ENCODE measurements at regions not wholly inside any gene's neighbourhood (a gene's known extent, or its start where the extent isn't known, plus 50 kb on each side); places are given as distances from the start of the nearest gene placed in this dataset.
"Not testable (repeated sequence)": the region's sequence is repeated elsewhere in the genome, so short reads cannot be mapped to it uniquely, and the experiment has no call there.

DNA sequence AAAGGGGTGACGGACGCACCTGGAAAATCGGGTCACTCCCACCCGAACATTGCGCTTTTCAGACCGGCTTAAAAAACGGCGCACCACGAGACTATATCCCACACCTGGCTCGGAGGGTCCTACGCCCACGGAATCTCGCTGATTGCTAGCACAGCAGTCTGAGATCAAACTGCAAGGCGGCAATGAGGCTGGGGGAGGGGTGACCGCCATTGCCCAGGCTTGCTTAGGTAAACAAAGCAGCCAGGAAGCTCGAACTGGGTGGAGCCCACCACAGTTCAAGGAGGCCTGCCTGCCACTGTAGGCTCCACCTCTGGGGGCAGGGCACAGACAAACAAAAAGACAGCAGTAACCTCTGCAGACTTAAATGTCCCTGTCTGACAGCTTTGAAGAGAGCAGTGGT, 342.0 kb upstream of the PKN2 start:
- TF ChIP-seq, protein P1, sequence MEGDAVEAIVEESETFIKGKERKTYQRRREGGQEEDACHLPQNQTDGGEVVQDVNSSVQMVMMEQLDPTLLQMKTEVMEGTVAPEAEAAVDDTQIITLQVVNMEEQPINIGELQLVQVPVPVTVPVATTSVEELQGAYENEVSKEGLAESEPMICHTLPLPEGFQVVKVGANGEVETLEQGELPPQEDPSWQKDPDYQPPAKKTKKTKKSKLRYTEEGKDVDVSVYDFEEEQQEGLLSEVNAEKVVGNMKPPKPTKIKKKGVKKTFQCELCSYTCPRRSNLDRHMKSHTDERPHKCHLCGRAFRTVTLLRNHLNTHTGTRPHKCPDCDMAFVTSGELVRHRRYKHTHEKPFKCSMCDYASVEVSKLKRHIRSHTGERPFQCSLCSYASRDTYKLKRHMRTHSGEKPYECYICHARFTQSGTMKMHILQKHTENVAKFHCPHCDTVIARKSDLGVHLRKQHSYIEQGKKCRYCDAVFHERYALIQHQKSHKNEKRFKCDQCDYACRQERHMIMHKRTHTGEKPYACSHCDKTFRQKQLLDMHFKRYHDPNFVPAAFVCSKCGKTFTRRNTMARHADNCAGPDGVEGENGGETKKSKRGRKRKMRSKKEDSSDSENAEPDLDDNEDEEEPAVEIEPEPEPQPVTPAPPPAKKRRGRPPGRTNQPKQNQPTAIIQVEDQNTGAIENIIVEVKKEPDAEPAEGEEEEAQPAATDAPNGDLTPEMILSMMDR (IDR thresholded peaks at IDR 0.05): not testable (repeated sequence)
- not testable (repeated sequence) for TF ChIP-seq ZFX (IDR thresholded peaks at IDR 0.05; ENCODE audit: borderline replicate concordance)
